Neural cell (in vitro differentiated cells): ENCODE measurements at regions not wholly inside any gene's neighbourhood (a gene's known extent, or its start where the extent isn't known, plus 50 kb on each side); places are given as distances from the start of the nearest gene placed in this dataset.

Experiments
- H2AFZ ChIP-seq: fragments of 200-600, 300-800 bp; sonication (generic), shearing (Covaris generic); 2 replicates; pipeline ENCODE4 v1.6.0; 2014; ENCODE audit warnings: low read depth, mild to moderate bottlenecking, antibody characterized with exemption, low read length, moderate library complexity
- H3F3A ChIP-seq: fragments of 200-600 bp; shearing (Covaris generic); 2 replicates; pipeline ENCODE4 v1.6.1; 2016; ENCODE audit warnings: mild to moderate bottlenecking, moderate library complexity, mixed read lengths, antibody characterized with exemption, low read length; ENCODE audit not compliant: insufficient read depth, poor library complexity, severe bottlenecking
- H3K27ac ChIP-seq: fragments of 200-600, 300-800 bp; sonication (generic), shearing (Covaris generic); 2 replicates; pipeline ENCODE4 v1.5.1; 2014; ENCODE audit warnings: mild to moderate bottlenecking, low read length, moderate library complexity
- H3K27me3 ChIP-seq: fragments of 300-800, 200-600 bp; sonication (generic), shearing (Covaris generic); 2 replicates; pipeline ENCODE4 v1.6.0; 2014; ENCODE audit warnings: mild to moderate bottlenecking, low read depth, low read length, moderate library complexity; ENCODE audit not compliant: insufficient read depth
- H3K36me3 ChIP-seq: fragments of 300-800, 200-600 bp; sonication (generic), shearing (Covaris generic); 2 replicates; pipeline ENCODE4 v1.5.1; 2014; ENCODE audit warnings: mild to moderate bottlenecking, antibody characterized with exemption, low read length, moderate library complexity; ENCODE audit not compliant: insufficient read depth
- H3K4me2 ChIP-seq: fragments of 300-800, 200-600 bp; sonication (generic), shearing (Covaris generic); 2 replicates; pipeline ENCODE4 v1.6.0; 2014; ENCODE audit warnings: mild to moderate bottlenecking, low read length
- H3K4me3 ChIP-seq: fragments of 300-800, 200-600 bp; sonication (generic), shearing (Covaris generic); 2 replicates; pipeline ENCODE4 v1.5.1; 2014; ENCODE audit warnings: mild to moderate bottlenecking, low read length, moderate library complexity
- H3K79me2 ChIP-seq: fragments of 200-600 bp; shearing (Covaris generic); replicated peaks from 2 replicates; pipeline ENCODE4 v1.6.0; 2014; ENCODE audit warnings: mild to moderate bottlenecking, low read length, moderate library complexity; ENCODE audit not compliant: insufficient read depth
- H3K9ac ChIP-seq: fragments of 300-800, 200-600 bp; sonication (generic), shearing (Covaris generic); 2 replicates; pipeline ENCODE4 v1.6.1; 2016; ENCODE audit warnings: mild to moderate bottlenecking, low read length, mixed read lengths
- H3K9me2 ChIP-seq: fragments of 200-600 bp; shearing (Covaris generic); 2 replicates; pipeline ENCODE4 v1.6.1; 2016; ENCODE audit warnings: mild to moderate bottlenecking, low read length, mixed read lengths; ENCODE audit not compliant: insufficient read depth
- H3K9me3 ChIP-seq: fragments of 200-600, 300-800 bp; sonication (generic), shearing (Covaris generic); 2 replicates; pipeline ENCODE4 v1.6.1; 2016; ENCODE audit warnings: mild to moderate bottlenecking, mixed run types, low read length, moderate library complexity, mixed read lengths
- H4K20me1 ChIP-seq: fragments of 200-600 bp; shearing (Covaris generic); 2 replicates; pipeline ENCODE4 v1.6.1; 2016; ENCODE audit warnings: mild to moderate bottlenecking, mixed run types; ENCODE audit not compliant: insufficient read depth
- CTCF ChIP-seq: fragments of 450-650 bp; IDR thresholded peaks from 2 replicates; pipeline ENCODE4 v1.5.1; 2014; ENCODE audit warnings: antibody characterized with exemption, mild to moderate bottlenecking, moderate library complexity; ENCODE audit not compliant: poor library complexity, severe bottlenecking
- EP300 ChIP-seq: fragments of 450-650 bp; conservative IDR thresholded peaks from 2 replicates; pipeline ENCODE4 v1.6.1; 2014; ENCODE audit warnings: antibody characterized with exemption, mild to moderate bottlenecking, moderate library complexity; ENCODE audit not compliant: poor library complexity, severe bottlenecking
- EZH2 ChIP-seq: fragments of 200-600, 300-800 bp; shearing (Covaris generic), sonication (generic); IDR thresholded peaks from 2 replicates; pipeline ENCODE4 v1.6.1; 2014; ENCODE audit warnings: antibody characterized with exemption, low read length, borderline replicate concordance, mild to moderate bottlenecking; ENCODE audit not compliant: insufficient read depth, poor library complexity, severe bottlenecking
- MXI1 ChIP-seq: fragments of 450-650 bp; conservative IDR thresholded peaks from 2 replicates; pipeline ENCODE4 v1.6.1; 2014; ENCODE audit warnings: antibody characterized with exemption, mild to moderate bottlenecking; ENCODE audit not compliant: poor library complexity, severe bottlenecking
- POLR2AphosphoS5 ChIP-seq: IDR thresholded peaks from 2 replicates; pipeline ENCODE4 v1.6.1; 2012
- RAD21 ChIP-seq: fragments of 450-650 bp; conservative IDR thresholded peaks from 2 replicates; pipeline ENCODE4 v1.6.1; 2014; ENCODE audit warnings: antibody characterized with exemption, mild to moderate bottlenecking, moderate library complexity
- REST ChIP-seq: IDR thresholded peaks from 2 replicates; pipeline ENCODE4 v1.6.1; 2012; ENCODE audit warnings: borderline replicate concordance
- SMC3 ChIP-seq: fragments of 450-650 bp; conservative IDR thresholded peaks from 2 replicates; pipeline ENCODE4 v1.6.1; 2014; ENCODE audit warnings: antibody characterized with exemption, mild to moderate bottlenecking, moderate library complexity; ENCODE audit not compliant: poor library complexity
- TAF1 ChIP-seq: IDR thresholded peaks from 2 replicates; pipeline ENCODE4 v1.6.1; 2012; ENCODE audit warnings: low read depth

- H3K4me3 ChIP-seq = no peak overlapping the region
- no peak overlapping the region for H2AFZ ChIP-seq
- peaks cover 5% of the 10 kb centered on the region for H3K9me3 ChIP-seq
These were observed 144.4 kb upstream of the IGF1R start for GRCh38 chr15:98503970-98504369.

GRCh38 chr15:98504998-98505397 is 143.3 kb upstream of the IGF1R start:
- no peaks in the 10 kb centered on the region for H3F3A ChIP-seq
- no peak overlapping the region for H3K4me3 ChIP-seq
- H3K9me2 ChIP-seq = no peaks in the 10 kb centered on the region
- no peaks in the 10 kb centered on the region for H4K20me1 ChIP-seq
- no peak for TF ChIP-seq REST
- no peak overlapping the region for H3K27ac ChIP-seq
- no peaks in the 10 kb centered on the region for H3K79me2 ChIP-seq
- H3K36me3 ChIP-seq = no peaks in the 10 kb centered on the region
- H3K9me3 ChIP-seq = peaks cover 4% of the 10 kb centered on the region
- no peak overlapping the region for H3K9ac ChIP-seq
- no peaks in the 10 kb centered on the region for H3K27me3 ChIP-seq
- no peak overlapping the region for H3K4me2 ChIP-seq
- no peak overlapping the region for H2AFZ ChIP-seq

More at GRCh38 chr15:98503970-98504369, 144.4 kb upstream of the IGF1R start:
- no peak for TF ChIP-seq CTCF
- no peak for TF ChIP-seq MXI1
- no peak for TF ChIP-seq REST
- TF ChIP-seq TAF1 = no peak
- TF ChIP-seq POLR2AphosphoS5 = no peak
- TF ChIP-seq EP300 = no peak
- no peak for TF ChIP-seq RAD21
- TF ChIP-seq EZH2 = no peak
- TF ChIP-seq SMC3 = no peak
- no peaks in the 10 kb centered on the region for H3K27me3 ChIP-seq
- H3K27ac ChIP-seq = no peak overlapping the region
- H3K79me2 ChIP-seq = no peaks in the 10 kb centered on the region
- H3F3A ChIP-seq = no peaks in the 10 kb centered on the region
- H3K9ac ChIP-seq = no peak overlapping the region
- no peaks in the 10 kb centered on the region for H4K20me1 ChIP-seq
- no peak overlapping the region for H3K4me2 ChIP-seq
- H3K9me2 ChIP-seq = no peaks in the 10 kb centered on the region
- no peaks in the 10 kb centered on the region for H3K36me3 ChIP-seq
